PC-9 (cell line): ENCODE measurements at regions not wholly inside any gene's neighbourhood (a gene's known extent, or its start where the extent isn't known, plus 50 kb on each side); places are given as distances from the start of the nearest gene placed in this dataset.

Experiments
- EZH2 ChIP-seq: fragments of 200-600 bp; sonication (generic); IDR thresholded peaks from 2 replicates; pipeline ENCODE4 v1.8.0; 2017; ENCODE audit warnings: antibody characterized with exemption, low read depth
- TF ChIP-seq, protein P1 (sequence below): fragments of 200-600 bp; sonication (generic); conservative IDR thresholded peaks from 2 replicates; pipeline ENCODE4 v1.6.1; 2017; ENCODE audit warnings: mixed run types, antibody characterized with exemption, mild to moderate bottlenecking, moderate library complexity

DNA sequence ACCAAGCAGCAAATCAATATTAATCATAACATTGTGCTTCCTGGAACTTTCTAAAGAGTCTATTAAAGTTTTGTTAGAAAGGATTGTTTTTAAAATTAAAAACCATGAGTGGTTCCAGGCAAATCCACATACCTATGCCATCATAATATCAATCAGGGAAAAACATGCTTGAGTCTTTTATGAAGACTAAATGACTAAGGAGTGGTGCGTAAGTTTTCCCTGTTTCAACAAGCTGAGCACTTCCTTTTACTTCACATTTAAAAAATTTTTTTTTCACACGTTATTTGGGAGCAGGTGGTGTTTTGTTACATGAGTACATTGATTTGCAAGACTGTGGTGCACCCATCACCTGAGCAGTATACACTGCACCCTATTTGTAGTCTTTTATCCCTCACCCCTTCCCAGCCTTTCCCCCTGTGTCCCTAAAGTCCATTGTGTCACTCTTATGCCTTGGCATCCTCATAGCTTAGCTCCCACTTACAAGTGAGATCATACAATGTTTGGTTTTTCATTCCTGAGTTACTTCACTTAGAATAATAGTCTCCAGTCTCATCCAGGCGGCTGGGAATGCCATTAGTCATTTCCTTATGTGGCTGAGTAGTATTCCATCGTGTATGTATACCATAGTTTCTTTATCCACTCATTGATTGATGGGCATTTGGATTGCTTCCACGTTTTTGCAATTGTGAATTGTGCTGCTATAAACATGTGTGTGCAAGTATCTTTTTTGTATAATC lies 1190.3 kb upstream of the RAG2 start:
- TF ChIP-seq, protein P1, sequence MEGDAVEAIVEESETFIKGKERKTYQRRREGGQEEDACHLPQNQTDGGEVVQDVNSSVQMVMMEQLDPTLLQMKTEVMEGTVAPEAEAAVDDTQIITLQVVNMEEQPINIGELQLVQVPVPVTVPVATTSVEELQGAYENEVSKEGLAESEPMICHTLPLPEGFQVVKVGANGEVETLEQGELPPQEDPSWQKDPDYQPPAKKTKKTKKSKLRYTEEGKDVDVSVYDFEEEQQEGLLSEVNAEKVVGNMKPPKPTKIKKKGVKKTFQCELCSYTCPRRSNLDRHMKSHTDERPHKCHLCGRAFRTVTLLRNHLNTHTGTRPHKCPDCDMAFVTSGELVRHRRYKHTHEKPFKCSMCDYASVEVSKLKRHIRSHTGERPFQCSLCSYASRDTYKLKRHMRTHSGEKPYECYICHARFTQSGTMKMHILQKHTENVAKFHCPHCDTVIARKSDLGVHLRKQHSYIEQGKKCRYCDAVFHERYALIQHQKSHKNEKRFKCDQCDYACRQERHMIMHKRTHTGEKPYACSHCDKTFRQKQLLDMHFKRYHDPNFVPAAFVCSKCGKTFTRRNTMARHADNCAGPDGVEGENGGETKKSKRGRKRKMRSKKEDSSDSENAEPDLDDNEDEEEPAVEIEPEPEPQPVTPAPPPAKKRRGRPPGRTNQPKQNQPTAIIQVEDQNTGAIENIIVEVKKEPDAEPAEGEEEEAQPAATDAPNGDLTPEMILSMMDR: no peak
- no peak for TF ChIP-seq EZH2
